DND-41 (cell line): ENCODE measurements at regions not wholly inside any gene's neighbourhood (a gene's known extent, or its start where the extent isn't known, plus 50 kb on each side); places are given as distances from the start of the nearest gene placed in this dataset.

ENCODE experiments used
- ATAC-seq: fragments of 200-7000 bp; cut with Tn5 transposase; 3 replicates; pipeline ENCODE4 v1.9.1; 2021; ENCODE audit warnings: low read depth; ENCODE audit not compliant: insufficient read depth
- DNase-seq: peaks from one replicate; pipeline ENCODE4 v3.0.0-alpha.2; 2020
- H2AFZ ChIP-seq: 2 replicates; pipeline ENCODE4 v1.6.0; 2012; ENCODE audit warnings: low read depth, low read length
- H3K27ac ChIP-seq: 2 replicates; pipeline ENCODE4 v1.5.1; 2012; ENCODE audit warnings: low read length, inconsistent platforms
- H3K27me3 ChIP-seq: fragments of 200-600 bp; sonication (generic); 2 replicates; pipeline ENCODE4 v1.6.0; 2012; ENCODE audit warnings: low read length, mild to moderate bottlenecking, inconsistent platforms; ENCODE audit not compliant: insufficient read depth, poor library complexity
- H3K36me3 ChIP-seq: 2 replicates; pipeline ENCODE4 v1.5.1; 2012; ENCODE audit warnings: low read length, inconsistent platforms; ENCODE audit not compliant: insufficient read depth
- H3K4me1 ChIP-seq: 2 replicates; pipeline ENCODE4 v1.5.1; 2012; ENCODE audit warnings: mild to moderate bottlenecking, low read length; ENCODE audit not compliant: insufficient read depth
- H3K4me2 ChIP-seq: 2 replicates; pipeline ENCODE4 v1.6.0; 2012; ENCODE audit warnings: mild to moderate bottlenecking, moderate library complexity, low read length, inconsistent platforms; ENCODE audit not compliant: insufficient read depth
- H3K4me3 ChIP-seq, 2 experiments: fragments of 200-600 bp in 1 of 2; shearing (Covaris generic) in 1 of 2; 2 replicates each; pipeline ENCODE4 v1.5.1; 2012 to 2016; ENCODE audit warnings: inconsistent platforms in 2 of 2, low read length in 2 of 2, mild to moderate bottlenecking in 2 of 2, low read depth in 1 of 2, moderate library complexity in 1 of 2
- H3K79me2 ChIP-seq: 2 replicates; pipeline ENCODE4 v1.6.0; 2012; ENCODE audit warnings: low read length, inconsistent platforms; ENCODE audit not compliant: insufficient read depth
- H3K9ac ChIP-seq: 2 replicates; pipeline ENCODE4 v1.6.0; 2012; ENCODE audit warnings: low read depth, mild to moderate bottlenecking, inconsistent platforms, low read length, moderate library complexity
- H3K9me3 ChIP-seq: 2 replicates; pipeline ENCODE4 v1.5.1; 2012; ENCODE audit warnings: low read length, moderate library complexity, mild to moderate bottlenecking, inconsistent platforms; ENCODE audit not compliant: insufficient read depth, severe bottlenecking
- H4K20me1 ChIP-seq: 2 replicates; pipeline ENCODE4 v1.6.0; 2012; ENCODE audit warnings: low read length; ENCODE audit not compliant: insufficient read depth
- EZH2 ChIP-seq: IDR thresholded peaks from 3 replicates; pipeline ENCODE4 v1.6.1; 2012; ENCODE audit warnings: borderline replicate concordance, low read depth, mild to moderate bottlenecking, moderate library complexity, low read length, inconsistent platforms; ENCODE audit not compliant: severe bottlenecking
- TF ChIP-seq, protein P1 (sequence below): IDR thresholded peaks from 2 replicates; pipeline ENCODE4 v1.5.1; 2012; ENCODE audit warnings: borderline replicate concordance, low read length, moderate library complexity, mild to moderate bottlenecking; ENCODE audit not compliant: poor library complexity, severe bottlenecking; ENCODE audit errors: extremely low read depth

DNA sequence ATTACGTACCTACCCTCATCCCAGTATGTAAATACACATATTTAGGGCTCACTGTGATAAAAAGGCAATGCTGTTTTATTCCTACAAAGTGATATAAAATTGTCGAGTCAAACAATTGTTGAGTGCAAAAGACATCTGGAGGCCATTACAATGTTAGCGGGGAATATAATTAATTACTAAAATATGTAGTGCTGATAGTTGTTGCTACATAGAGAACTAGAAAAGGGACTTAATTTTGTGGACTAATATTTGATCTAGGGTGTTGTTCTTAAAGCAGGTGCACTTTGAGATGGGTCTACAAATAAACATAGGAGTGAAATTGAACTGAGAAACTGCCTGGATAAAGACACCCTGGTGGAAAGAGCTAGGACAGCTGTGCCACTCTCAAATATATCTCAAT lies 300.1 kb downstream of the NOL4 start:
- Histone ChIP-seq H3K27ac (no peak overlapping the region), H3K4me2 (no peak overlapping the region), H3K4me3 (no peak overlapping the region), H3K9me3 (no peaks in the 10 kb centered on the region), H3K79me2 (no peaks in the 10 kb centered on the region), H3K4me1 (no peaks in the 10 kb centered on the region), H4K20me1 (no peaks in the 10 kb centered on the region), H3K9ac (no peak overlapping the region), H3K36me3 (no peaks in the 10 kb centered on the region), H2AFZ (no peak overlapping the region), H3K27me3 (no peaks in the 10 kb centered on the region)
- no peak for ATAC-seq
- TF ChIP-seq, protein P1, sequence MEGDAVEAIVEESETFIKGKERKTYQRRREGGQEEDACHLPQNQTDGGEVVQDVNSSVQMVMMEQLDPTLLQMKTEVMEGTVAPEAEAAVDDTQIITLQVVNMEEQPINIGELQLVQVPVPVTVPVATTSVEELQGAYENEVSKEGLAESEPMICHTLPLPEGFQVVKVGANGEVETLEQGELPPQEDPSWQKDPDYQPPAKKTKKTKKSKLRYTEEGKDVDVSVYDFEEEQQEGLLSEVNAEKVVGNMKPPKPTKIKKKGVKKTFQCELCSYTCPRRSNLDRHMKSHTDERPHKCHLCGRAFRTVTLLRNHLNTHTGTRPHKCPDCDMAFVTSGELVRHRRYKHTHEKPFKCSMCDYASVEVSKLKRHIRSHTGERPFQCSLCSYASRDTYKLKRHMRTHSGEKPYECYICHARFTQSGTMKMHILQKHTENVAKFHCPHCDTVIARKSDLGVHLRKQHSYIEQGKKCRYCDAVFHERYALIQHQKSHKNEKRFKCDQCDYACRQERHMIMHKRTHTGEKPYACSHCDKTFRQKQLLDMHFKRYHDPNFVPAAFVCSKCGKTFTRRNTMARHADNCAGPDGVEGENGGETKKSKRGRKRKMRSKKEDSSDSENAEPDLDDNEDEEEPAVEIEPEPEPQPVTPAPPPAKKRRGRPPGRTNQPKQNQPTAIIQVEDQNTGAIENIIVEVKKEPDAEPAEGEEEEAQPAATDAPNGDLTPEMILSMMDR: no peak
- no peak for TF ChIP-seq EZH2
- DNase-seq: no peak

DNA sequence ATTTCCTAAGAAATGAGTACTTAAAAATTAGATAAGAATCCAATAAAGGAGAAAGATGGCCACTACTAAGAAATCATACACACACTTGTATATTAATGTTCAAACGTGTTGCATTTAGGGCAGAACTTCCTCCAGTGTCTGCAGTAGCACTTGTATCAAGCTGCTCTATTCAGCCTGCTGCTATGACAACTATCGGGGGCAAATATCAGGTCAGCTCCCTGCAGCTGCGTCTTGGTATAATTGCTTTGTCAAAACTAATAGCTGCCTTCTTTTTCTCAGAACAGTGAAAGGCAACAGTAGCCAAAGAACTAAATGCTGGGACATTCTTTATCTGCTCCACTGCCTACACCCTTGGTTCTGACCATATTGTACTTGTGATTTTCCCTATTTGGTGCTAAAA lies 300.7 kb downstream of the NOL4 start:
- no peak overlapping the region for H3K9ac ChIP-seq
- no peaks in the 10 kb centered on the region for H3K27me3 ChIP-seq
- H3K79me2 ChIP-seq: no peaks in the 10 kb centered on the region
- DNase-seq: no peak
- H3K4me3 ChIP-seq: no peak overlapping the region
- TF ChIP-seq, protein P1: no peak
- TF ChIP-seq EZH2: no peak
- H3K9me3 ChIP-seq: no peaks in the 10 kb centered on the region
- no peak overlapping the region for H3K4me2 ChIP-seq
- no peak overlapping the region for H2AFZ ChIP-seq
- H3K4me1 ChIP-seq: no peaks in the 10 kb centered on the region
- no peak overlapping the region for H3K27ac ChIP-seq
- no peak for ATAC-seq
- H3K36me3 ChIP-seq: no peaks in the 10 kb centered on the region
- no peaks in the 10 kb centered on the region for H4K20me1 ChIP-seq

DNA sequence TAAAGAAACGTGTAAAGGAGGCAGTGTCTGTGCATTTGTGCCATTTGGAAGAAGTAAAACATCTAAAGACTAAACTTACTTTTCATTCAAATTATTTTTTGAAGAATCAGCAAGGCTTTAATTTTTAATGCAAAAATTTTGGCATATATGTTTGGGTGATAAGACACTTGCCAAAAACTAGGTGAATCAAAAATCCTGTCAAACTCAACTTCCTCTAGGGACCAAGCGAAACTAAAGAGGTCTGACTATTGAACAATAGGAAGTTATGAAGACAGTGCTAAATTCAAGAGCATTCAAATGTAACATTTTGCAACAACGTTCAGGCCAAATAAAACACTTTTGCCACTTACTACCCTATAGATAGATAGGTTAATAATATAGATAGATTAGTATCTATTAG lies 306.1 kb downstream of the NOL4 start:
- ATAC-seq (no peak), DNase-seq (no peak)
- no peaks in the 10 kb centered on the region for H3K36me3 ChIP-seq
- H3K9me3 ChIP-seq: no peaks in the 10 kb centered on the region
- no peak overlapping the region for H3K4me3 ChIP-seq
- no peaks in the 10 kb centered on the region for H4K20me1 ChIP-seq
- no peaks in the 10 kb centered on the region for H3K4me1 ChIP-seq
- no peak overlapping the region for H3K9ac ChIP-seq
- H3K79me2 ChIP-seq: no peaks in the 10 kb centered on the region
- no peak overlapping the region for H3K27ac ChIP-seq
- H2AFZ ChIP-seq: no peak overlapping the region
- H3K27me3 ChIP-seq: no peaks in the 10 kb centered on the region
- H3K4me2 ChIP-seq: no peak overlapping the region
- TF ChIP-seq, protein P1: no peak
- no peak for TF ChIP-seq EZH2

DNA sequence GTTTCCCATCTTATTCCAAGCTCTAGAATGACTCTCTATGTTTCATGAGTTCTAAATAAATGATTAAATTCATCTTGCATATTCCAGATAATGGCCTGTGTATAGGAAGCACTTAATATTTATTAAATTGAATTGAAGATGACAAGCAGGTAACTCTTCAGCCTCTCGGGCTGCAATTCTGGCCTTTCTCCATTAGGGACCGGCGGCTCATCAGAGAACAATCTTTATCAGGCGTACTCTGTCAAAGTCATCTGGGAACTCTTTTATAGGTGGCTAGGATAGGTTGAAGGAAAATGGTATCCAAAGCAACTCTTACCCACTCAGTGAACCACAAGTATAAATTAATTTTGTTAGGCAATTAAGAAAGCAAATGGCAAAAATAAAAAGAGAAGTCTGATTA lies 308.5 kb downstream of the NOL4 start:
- no peaks in the 10 kb centered on the region for H3K79me2 ChIP-seq
- H3K4me1 ChIP-seq: no peaks in the 10 kb centered on the region
- H3K9ac ChIP-seq: no peak overlapping the region
- H3K4me2 ChIP-seq: no peak overlapping the region
- H2AFZ ChIP-seq: no peak overlapping the region
- no peak overlapping the region for H3K4me3 ChIP-seq
- ATAC-seq (no peak), DNase-seq (no peak)
- H3K27ac ChIP-seq: no peak overlapping the region
- H3K27me3 ChIP-seq: no peaks in the 10 kb centered on the region
- no peaks in the 10 kb centered on the region for H3K36me3 ChIP-seq
- H4K20me1 ChIP-seq: no peaks in the 10 kb centered on the region
- no peaks in the 10 kb centered on the region for H3K9me3 ChIP-seq
- TF ChIP-seq, protein P1: no peak
- no peak for TF ChIP-seq EZH2
